ENCODE measurements at regions not wholly inside any gene's neighbourhood (a gene's known extent, or its start where the extent isn't known, plus 50 kb on each side); places are given as distances from the start of the nearest gene placed in this dataset.

- TF ChIP-seq RERE (CRISPR knock-in tag; IDR thresholded peaks at IDR 0.05; ENCODE audit: low read depth), result no peak
- no peak for TF ChIP-seq SUZ12 (IDR thresholded peaks at IDR 0.05; ENCODE audit: low read depth, low read length)
- TF ChIP-seq ZNF576 (CRISPR knock-in tag; IDR thresholded peaks at IDR 0.05), result no peak
- TF ChIP-seq CTCF (CRISPR knock-in tag; IDR thresholded peaks at IDR 0.05), result no peak
- TF ChIP-seq ZNF496 (CRISPR knock-in tag; IDR thresholded peaks at IDR 0.05; ENCODE audit: insufficient replicate concordance), result no peak
- no peak for TF ChIP-seq CEBPB (IDR thresholded peaks at IDR 0.05; ENCODE audit: borderline replicate concordance, low read depth, low read length)
Measured at GRCh38 chr9:99730062-99730461, 91.6 kb upstream of the NR4A3 start.
